Osteocyte (in vitro differentiated cells): ENCODE measurements at regions not wholly inside any gene's neighbourhood (a gene's known extent, or its start where the extent isn't known, plus 50 kb on each side); places are given as distances from the start of the nearest gene placed in this dataset.

Source experiments
- DNase-seq: peaks from one replicate; pipeline ENCODE4 v3.0.0; 2021; ENCODE audit warnings: mixed read lengths; ENCODE audit not compliant: unreplicated experiment; ENCODE audit errors: extremely low spot score
- H3K27ac Mint-ChIP-seq: one replicate; pipeline ENCODE4 v1.8.0; 2021; ENCODE audit warnings: mild to moderate bottlenecking, mixed read lengths; ENCODE audit not compliant: unreplicated experiment
- H3K27me3 Mint-ChIP-seq: one replicate; pipeline ENCODE4 v1.8.0; 2021; ENCODE audit warnings: mixed read lengths; ENCODE audit not compliant: unreplicated experiment
- H3K36me3 Mint-ChIP-seq: one replicate; pipeline ENCODE4 v1.8.0; 2021; ENCODE audit warnings: mixed read lengths; ENCODE audit not compliant: unreplicated experiment
- H3K4me1 Mint-ChIP-seq: one replicate; pipeline ENCODE4 v1.8.0; 2021; ENCODE audit warnings: mixed read lengths; ENCODE audit not compliant: unreplicated experiment
- H3K4me3 Mint-ChIP-seq: one replicate; pipeline ENCODE4 v1.8.0; 2021; ENCODE audit warnings: mild to moderate bottlenecking, moderate library complexity, mixed read lengths; ENCODE audit not compliant: unreplicated experiment
- H3K9me3 Mint-ChIP-seq: one replicate; pipeline ENCODE4 v1.8.0; 2021; ENCODE audit warnings: mixed read lengths; ENCODE audit not compliant: unreplicated experiment
- CTCF ChIP-seq: fragments of 200-600 bp; sonication (generic); IDR thresholded peaks from 2 replicates; pipeline ENCODE4 v1.5.0; 2021; ENCODE audit warnings: antibody characterized with exemption, mild to moderate bottlenecking, moderate library complexity

GRCh38 chr5:32507738-32508434, 63.3 kb upstream of the ZFR start:
- Mint-ChIP-seq H3K27ac (no peak overlapping the region), H3K27me3 (no peaks in the 10 kb centered on the region), H3K4me1 (peaks cover 54% of the 10 kb centered on the region), H3K9me3 (no peaks in the 10 kb centered on the region), H3K36me3 (no peaks in the 10 kb centered on the region), H3K4me3 (no peak overlapping the region)
- TF ChIP-seq CTCF, result no peak
- no peak for DNase-seq

GRCh38 chr5:32506799-32507198, 62.3 kb upstream of the ZFR start:
- Mint-ChIP-seq H3K36me3 (no peaks in the 10 kb centered on the region), H3K4me3 (no peak overlapping the region), H3K4me1 (peaks cover 56% of the 10 kb centered on the region), H3K27me3 (no peaks in the 10 kb centered on the region), H3K9me3 (no peaks in the 10 kb centered on the region), H3K27ac (peak overlapping the region; percentile 93)
- DNase-seq, result no peak
- TF ChIP-seq CTCF, result no peak

GRCh38 chr5:32506201-32506661, 61.7 kb upstream of the ZFR start:
- Mint-ChIP-seq H3K4me3 (peak overlapping the region; percentile 30), H3K27me3 (peaks cover 4% of the 10 kb centered on the region), H3K4me1 (peaks cover 55% of the 10 kb centered on the region), H3K9me3 (no peaks in the 10 kb centered on the region), H3K36me3 (no peaks in the 10 kb centered on the region), H3K27ac (peak overlapping the region; percentile 93)
- TF ChIP-seq CTCF, result no peak
- DNase-seq, result no peak

GRCh38 chr5:32505756-32506155, 61.2 kb upstream of the ZFR start:
- Mint-ChIP-seq H3K27ac (peak overlapping the region; percentile 93), H3K36me3 (no peaks in the 10 kb centered on the region), H3K9me3 (no peaks in the 10 kb centered on the region), H3K4me3 (peak overlapping the region; percentile 36), H3K4me1 (peaks cover 55% of the 10 kb centered on the region), H3K27me3 (peaks cover 8% of the 10 kb centered on the region)
- DNase-seq, result no peak
- no peak for TF ChIP-seq CTCF

GRCh38 chr5:32504989-32505596, 60.6 kb upstream of the ZFR start:
- Mint-ChIP-seq H3K36me3 (no peaks in the 10 kb centered on the region), H3K27ac (peak overlapping the region; percentile 93), H3K9me3 (no peaks in the 10 kb centered on the region), H3K4me1 (peaks cover 55% of the 10 kb centered on the region), H3K4me3 (peak overlapping the region; percentile 36), H3K27me3 (peaks cover 8% of the 10 kb centered on the region)
- no peak for TF ChIP-seq CTCF
- DNase-seq, result peak; percentile 92
